ENCODE measurements at regions not wholly inside any gene's neighbourhood (a gene's known extent, or its start where the extent isn't known, plus 50 kb on each side); places are given as distances from the start of the nearest gene placed in this dataset.

DNA sequence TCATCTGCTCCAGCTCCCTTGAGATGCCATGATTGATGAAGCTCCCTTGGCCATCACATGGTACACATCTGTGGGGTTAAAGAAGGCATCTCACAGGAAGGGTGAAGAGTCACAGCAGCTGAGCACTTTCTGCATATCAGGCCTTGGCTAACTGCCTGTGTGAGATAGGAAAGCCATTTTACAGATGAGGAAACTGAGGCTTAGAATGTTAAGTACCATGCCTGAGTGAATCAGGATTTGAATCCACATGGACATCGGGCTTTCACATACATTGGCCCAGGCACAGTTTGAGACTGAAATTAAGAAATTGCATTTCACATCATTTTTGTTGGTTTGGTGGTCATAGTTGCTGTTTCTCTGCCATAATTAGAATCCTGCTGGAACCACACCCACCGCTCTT, 126.8 kb downstream of the BCL2L11 start:
- TF ChIP-seq, protein P1, sequence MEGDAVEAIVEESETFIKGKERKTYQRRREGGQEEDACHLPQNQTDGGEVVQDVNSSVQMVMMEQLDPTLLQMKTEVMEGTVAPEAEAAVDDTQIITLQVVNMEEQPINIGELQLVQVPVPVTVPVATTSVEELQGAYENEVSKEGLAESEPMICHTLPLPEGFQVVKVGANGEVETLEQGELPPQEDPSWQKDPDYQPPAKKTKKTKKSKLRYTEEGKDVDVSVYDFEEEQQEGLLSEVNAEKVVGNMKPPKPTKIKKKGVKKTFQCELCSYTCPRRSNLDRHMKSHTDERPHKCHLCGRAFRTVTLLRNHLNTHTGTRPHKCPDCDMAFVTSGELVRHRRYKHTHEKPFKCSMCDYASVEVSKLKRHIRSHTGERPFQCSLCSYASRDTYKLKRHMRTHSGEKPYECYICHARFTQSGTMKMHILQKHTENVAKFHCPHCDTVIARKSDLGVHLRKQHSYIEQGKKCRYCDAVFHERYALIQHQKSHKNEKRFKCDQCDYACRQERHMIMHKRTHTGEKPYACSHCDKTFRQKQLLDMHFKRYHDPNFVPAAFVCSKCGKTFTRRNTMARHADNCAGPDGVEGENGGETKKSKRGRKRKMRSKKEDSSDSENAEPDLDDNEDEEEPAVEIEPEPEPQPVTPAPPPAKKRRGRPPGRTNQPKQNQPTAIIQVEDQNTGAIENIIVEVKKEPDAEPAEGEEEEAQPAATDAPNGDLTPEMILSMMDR (IDR thresholded peaks at IDR 0.05; ENCODE audit: low read depth, low read length): no peak
- no peak for TF ChIP-seq POLR2A (IDR thresholded peaks at IDR 0.05; ENCODE audit: extremely low read depth, insufficient read length)
- TF ChIP-seq, protein P2, sequence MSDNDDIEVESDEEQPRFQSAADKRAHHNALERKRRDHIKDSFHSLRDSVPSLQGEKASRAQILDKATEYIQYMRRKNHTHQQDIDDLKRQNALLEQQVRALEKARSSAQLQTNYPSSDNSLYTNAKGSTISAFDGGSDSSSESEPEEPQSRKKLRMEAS (IDR thresholded peaks at IDR 0.05; ENCODE audit: low read depth, low read length): no peak
- no peak for TF ChIP-seq MYC (IDR thresholded peaks at IDR 0.05; ENCODE audit: low read depth, low read length)
